Natural killer cell treated with Interleukin-12 subunit alpha and Interleukin-12 subunit beta and Interleukin-15 and Interleukin-18, amount 100 ng/mL, for 72 hours (primary cell): ENCODE measurements at regions not wholly inside any gene's neighbourhood (a gene's known extent, or its start where the extent isn't known, plus 50 kb on each side); places are given as distances from the start of the nearest gene placed in this dataset.

Experiments
- ATAC-seq, 2 donors: fragments of 150-1000 bp; cut with Tn5 transposase in 1 of 2; sonication (Bioruptor Pico), chemical (Tn5 transposase) in 1 of 2; 2 replicates each; pipeline ENCODE4 v1.10.0; 2021
- DNase-seq: peaks from one replicate; pipeline ENCODE4 v3.0.0; 2022; ENCODE audit warnings: low spot score
- H3K27ac Mint-ChIP-seq, 2 donors: 1 replicate in 1 of 2; 2 replicates in 1 of 2; pipeline ENCODE4 v1.8.0; 2022; ENCODE audit warnings: mixed read lengths in 2 of 2, mild to moderate bottlenecking in 1 of 2, moderate library complexity in 1 of 2
- H3K27me3 Mint-ChIP-seq, 2 donors: 1 replicate in 1 of 2; 2 replicates in 1 of 2; pipeline ENCODE4 v1.8.0; 2022; ENCODE audit warnings: mixed read lengths in 2 of 2
- H3K36me3 Mint-ChIP-seq: one replicate; pipeline ENCODE4 v1.8.0; 2022; ENCODE audit warnings: mixed read lengths
- H3K4me1 Mint-ChIP-seq, 2 donors: 1 replicate in 1 of 2; 2 replicates in 1 of 2; pipeline ENCODE4 v1.8.0; 2022; ENCODE audit warnings: low read depth in 2 of 2, mixed read lengths in 2 of 2, mild to moderate bottlenecking in 1 of 2
- H3K4me3 Mint-ChIP-seq: one replicate; pipeline ENCODE4 v1.8.0; 2022; ENCODE audit warnings: mixed read lengths
- H3K9me3 Mint-ChIP-seq: 2 replicates; pipeline ENCODE4 v1.8.0; 2022; ENCODE audit warnings: mixed read lengths

DNA sequence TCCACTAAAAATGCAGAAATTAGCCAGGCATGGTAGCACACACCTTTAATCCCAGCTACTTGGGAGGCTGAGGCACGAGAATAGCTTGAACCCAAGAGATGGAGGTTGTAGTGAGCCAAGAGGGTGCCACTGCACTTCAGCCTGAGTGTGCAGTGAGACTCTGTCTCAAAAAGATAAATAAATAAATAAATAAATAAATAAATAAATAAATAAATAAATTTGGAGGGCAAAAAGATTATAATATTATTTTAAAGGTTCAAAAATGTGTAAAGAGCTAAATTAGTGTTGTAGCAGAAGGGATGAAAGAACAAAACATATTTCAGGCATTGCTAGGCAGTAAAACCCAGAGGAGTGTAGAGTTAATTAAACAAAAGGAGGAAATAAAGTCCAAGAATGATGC is 1136.4 kb upstream of the CDH2 start:
- no peaks in the 10 kb centered on the region for H3K36me3 Mint-ChIP-seq

DNA sequence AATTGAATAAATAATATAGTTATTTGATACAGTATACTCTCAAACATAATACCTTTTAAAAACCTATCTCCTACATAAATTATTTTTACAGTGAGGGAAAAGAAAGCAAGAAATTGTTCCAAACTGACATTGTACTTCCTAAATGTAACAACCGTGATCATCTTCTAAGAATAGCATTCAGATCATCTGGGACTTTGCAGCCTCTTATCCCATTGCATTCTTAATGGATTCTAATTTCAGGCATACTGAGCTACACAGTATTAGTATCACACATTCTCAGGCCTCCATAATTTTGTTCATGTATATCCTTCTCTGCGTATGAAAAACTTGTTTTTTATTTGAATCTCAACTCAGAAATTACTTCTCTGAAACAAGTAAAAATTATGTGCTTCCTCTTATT is 1134.7 kb upstream of the CDH2 start:
- no peak overlapping the region for H3K27ac Mint-ChIP-seq
- H3K27me3 Mint-ChIP-seq = no peaks in the 10 kb centered on the region
- peaks cover 11% of the 10 kb centered on the region for H3K9me3 Mint-ChIP-seq
- H3K4me3 Mint-ChIP-seq = no peak overlapping the region
- no peak for DNase-seq
- no peaks in the 10 kb centered on the region for H3K4me1 Mint-ChIP-seq
- no peak for ATAC-seq
- H3K36me3 Mint-ChIP-seq = no peaks in the 10 kb centered on the region

More for the DNA sequence above, 1136.4 kb upstream of the CDH2 start:
- Mint-ChIP-seq H3K4me3 (no peak overlapping the region), H3K9me3 (peaks cover 11% of the 10 kb centered on the region), H3K4me1 (no peaks in the 10 kb centered on the region), H3K27ac (no peak overlapping the region), H3K27me3 (no peaks in the 10 kb centered on the region)
- DNase-seq (no peak), ATAC-seq (no peak)

DNA sequence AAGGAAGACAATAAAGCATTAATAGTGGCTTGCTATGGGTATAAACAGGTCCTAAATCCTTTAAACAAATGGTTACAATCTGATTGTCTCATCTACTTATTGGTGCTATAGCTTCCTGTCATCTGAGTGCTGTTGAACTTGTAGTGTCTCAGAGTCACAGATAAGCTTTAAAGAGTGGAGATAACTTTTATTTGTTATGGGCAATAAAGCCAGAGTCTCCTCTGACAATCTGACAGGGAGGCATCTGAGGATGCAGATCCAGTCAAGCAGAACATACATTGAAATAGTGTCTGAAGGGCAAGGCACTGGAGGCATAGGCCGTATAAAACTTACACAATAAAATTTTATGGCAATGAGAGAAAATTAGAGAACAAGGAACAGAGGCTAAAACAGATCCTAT is 1132.4 kb upstream of the CDH2 start:
- H3K9me3 Mint-ChIP-seq = peaks cover 8% of the 10 kb centered on the region
- ATAC-seq (no peak), DNase-seq (no peak)
- H3K36me3 Mint-ChIP-seq = no peaks in the 10 kb centered on the region
- H3K4me3 Mint-ChIP-seq = no peak overlapping the region
- no peak overlapping the region for H3K27ac Mint-ChIP-seq
- no peaks in the 10 kb centered on the region for H3K27me3 Mint-ChIP-seq
- no peaks in the 10 kb centered on the region for H3K4me1 Mint-ChIP-seq

- peaks cover 3% of the 10 kb centered on the region for H3K9me3 Mint-ChIP-seq
- no peak overlapping the region for H3K27ac Mint-ChIP-seq
- no peaks in the 10 kb centered on the region for H3K27me3 Mint-ChIP-seq
- DNase-seq = no peak
- no peak overlapping the region for H3K4me3 Mint-ChIP-seq
- no peaks in the 10 kb centered on the region for H3K36me3 Mint-ChIP-seq
- no peaks in the 10 kb centered on the region for H3K4me1 Mint-ChIP-seq
- ATAC-seq = no peak
Measured at GRCh38 chr18:29307982-29308381, 1131.1 kb upstream of the CDH2 start.

DNA sequence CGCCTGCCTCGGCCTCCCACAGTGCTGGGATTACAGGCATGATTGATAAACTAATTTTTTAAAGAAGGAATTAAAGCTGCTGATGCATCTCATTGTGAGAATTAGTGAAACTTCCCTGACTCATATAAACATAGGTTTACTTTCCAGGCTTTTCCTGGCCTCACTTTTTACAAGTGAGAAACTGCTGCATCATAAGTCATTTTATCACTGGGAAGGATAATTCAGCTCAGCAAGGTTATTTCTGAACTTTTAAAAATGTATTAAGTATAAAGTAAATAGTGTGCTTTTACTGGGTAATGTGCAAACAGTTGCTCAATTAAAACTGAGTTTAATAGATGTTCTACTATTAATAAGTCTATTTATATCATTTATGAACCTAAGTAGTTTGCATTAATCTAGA is 1130.3 kb upstream of the CDH2 start:
- no peak overlapping the region for H3K27ac Mint-ChIP-seq
- no peaks in the 10 kb centered on the region for H3K36me3 Mint-ChIP-seq
- H3K9me3 Mint-ChIP-seq = peaks cover 6% of the 10 kb centered on the region
- ATAC-seq (no peak), DNase-seq (no peak)
- no peaks in the 10 kb centered on the region for H3K4me1 Mint-ChIP-seq
- H3K4me3 Mint-ChIP-seq = no peak overlapping the region
- no peaks in the 10 kb centered on the region for H3K27me3 Mint-ChIP-seq

- Mint-ChIP-seq H3K9me3 (peaks cover 6% of the 10 kb centered on the region), H3K27ac (no peak overlapping the region), H3K4me1 (no peaks in the 10 kb centered on the region), H3K36me3 (no peaks in the 10 kb centered on the region), H3K4me3 (no peak overlapping the region), H3K27me3 (no peaks in the 10 kb centered on the region)
- DNase-seq (no peak), ATAC-seq (no peak)
Measured at GRCh38 chr18:29305516-29305915, 1128.6 kb upstream of the CDH2 start.

DNA sequence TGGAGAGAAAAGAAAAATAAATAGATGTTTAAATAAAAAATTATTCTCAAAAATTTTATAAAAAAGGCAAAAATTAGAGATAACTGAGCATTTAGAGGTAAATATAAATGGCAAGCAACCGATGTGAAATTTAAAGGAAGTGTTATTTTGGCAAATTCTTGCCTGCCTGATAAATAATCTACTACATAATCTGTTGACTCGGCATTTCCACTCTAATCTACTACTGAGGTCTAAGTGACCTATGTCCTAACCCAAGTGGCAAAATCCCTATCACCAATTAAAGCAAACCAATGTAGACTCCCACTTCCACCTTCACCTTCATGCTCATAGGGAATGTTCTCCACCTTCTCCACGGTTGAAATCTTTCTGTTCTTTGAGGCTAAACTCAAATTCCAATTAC is 1124.1 kb upstream of the CDH2 start:
- ATAC-seq (no peak), DNase-seq (no peak)
- no peaks in the 10 kb centered on the region for H3K4me1 Mint-ChIP-seq
- H3K27me3 Mint-ChIP-seq = no peaks in the 10 kb centered on the region
- peaks cover 4% of the 10 kb centered on the region for H3K9me3 Mint-ChIP-seq
- no peak overlapping the region for H3K4me3 Mint-ChIP-seq
- H3K27ac Mint-ChIP-seq = no peak overlapping the region
- H3K36me3 Mint-ChIP-seq = no peaks in the 10 kb centered on the region

- Mint-ChIP-seq H3K27ac (no peak overlapping the region), H3K9me3 (peaks cover 7% of the 10 kb centered on the region), H3K4me3 (no peak overlapping the region), H3K27me3 (no peaks in the 10 kb centered on the region), H3K4me1 (no peaks in the 10 kb centered on the region), H3K36me3 (no peaks in the 10 kb centered on the region)
- ATAC-seq (no peak), DNase-seq (no peak)
Measured at GRCh38 chr18:29285471-29285870, 1108.5 kb upstream of the CDH2 start.

DNA sequence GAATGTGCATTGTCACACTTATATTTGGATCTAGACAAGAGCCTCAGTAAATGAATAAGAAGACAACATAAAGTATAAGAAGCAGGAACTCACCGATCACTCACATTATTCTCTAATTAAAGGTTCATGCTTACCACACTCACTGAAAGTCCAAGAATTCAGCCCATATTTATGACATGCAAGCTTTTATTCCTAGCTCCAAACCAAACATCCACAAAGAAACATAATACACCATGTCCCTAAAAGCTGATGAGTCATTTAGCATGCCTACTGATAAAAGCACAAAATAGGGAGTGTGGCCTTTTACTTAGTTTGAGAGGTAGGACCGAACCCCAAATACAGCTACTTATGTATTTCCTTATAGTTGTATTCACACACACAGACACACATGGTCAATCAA is 1094.6 kb upstream of the CDH2 start:
- H3K9me3 Mint-ChIP-seq = peaks cover 10% of the 10 kb centered on the region
- H3K27ac Mint-ChIP-seq = no peak overlapping the region
- DNase-seq (no peak), ATAC-seq (no peak)
- H3K27me3 Mint-ChIP-seq = no peaks in the 10 kb centered on the region
- no peaks in the 10 kb centered on the region for H3K4me1 Mint-ChIP-seq
- H3K36me3 Mint-ChIP-seq = no peaks in the 10 kb centered on the region
- no peak overlapping the region for H3K4me3 Mint-ChIP-seq

DNA sequence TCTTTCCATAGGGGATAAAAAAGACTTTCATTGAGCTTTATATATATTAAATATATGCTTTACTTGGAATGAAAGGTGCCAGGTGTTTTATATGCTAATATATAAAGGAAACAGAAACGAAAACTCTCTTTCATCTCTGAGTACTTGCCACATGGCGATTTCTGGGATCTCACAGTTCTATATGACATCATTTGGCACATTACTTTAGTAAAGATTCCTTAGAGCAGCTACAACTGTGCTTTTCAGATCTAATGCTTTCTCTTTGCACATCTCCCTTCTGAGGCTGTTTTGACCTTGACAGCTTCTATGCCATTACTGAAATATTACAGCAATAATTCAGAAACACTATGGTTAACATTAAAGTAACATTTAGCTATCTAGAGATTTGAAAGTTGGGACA is 1082.9 kb upstream of the CDH2 start:
- DNase-seq = no peak
- H3K27me3 Mint-ChIP-seq = no peaks in the 10 kb centered on the region
- no peak overlapping the region for H3K27ac Mint-ChIP-seq
- H3K9me3 Mint-ChIP-seq = peaks cover 6% of the 10 kb centered on the region
- no peaks in the 10 kb centered on the region for H3K36me3 Mint-ChIP-seq
- H3K4me1 Mint-ChIP-seq = no peaks in the 10 kb centered on the region
- H3K4me3 Mint-ChIP-seq = no peak overlapping the region
- ATAC-seq = no peak

DNA sequence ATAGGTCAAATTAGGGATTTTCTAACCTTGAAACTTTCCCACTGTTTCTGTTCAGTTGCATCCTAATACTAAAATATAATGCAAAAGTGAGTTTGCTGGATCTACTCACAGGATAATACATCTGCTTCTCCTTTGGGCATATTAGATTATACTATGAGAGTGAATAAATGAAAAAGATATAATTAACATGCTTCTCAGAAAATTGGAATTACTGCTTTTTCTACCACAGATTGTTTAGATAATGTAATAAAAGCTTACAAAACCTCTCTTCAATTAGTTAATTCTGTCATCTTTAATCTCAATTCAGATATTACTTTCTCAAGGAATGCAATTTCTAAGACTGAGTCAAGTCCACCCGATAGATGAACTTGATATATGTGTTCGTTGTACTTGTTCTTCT is 1077.2 kb upstream of the CDH2 start:
- peaks cover 4% of the 10 kb centered on the region for H3K9me3 Mint-ChIP-seq
- no peaks in the 10 kb centered on the region for H3K4me1 Mint-ChIP-seq
- H3K27ac Mint-ChIP-seq = no peak overlapping the region
- peaks cover 5% of the 10 kb centered on the region for H3K36me3 Mint-ChIP-seq
- H3K27me3 Mint-ChIP-seq = no peaks in the 10 kb centered on the region
- ATAC-seq (no peak), DNase-seq (no peak)
- H3K4me3 Mint-ChIP-seq = no peak overlapping the region

- H3K9me3 Mint-ChIP-seq = peaks cover 8% of the 10 kb centered on the region
- H3K4me3 Mint-ChIP-seq = no peak overlapping the region
- H3K36me3 Mint-ChIP-seq = peaks cover 5% of the 10 kb centered on the region
- H3K4me1 Mint-ChIP-seq = no peaks in the 10 kb centered on the region
- ATAC-seq = no peak
- H3K27ac Mint-ChIP-seq = no peak overlapping the region
- DNase-seq = no peak
- no peaks in the 10 kb centered on the region for H3K27me3 Mint-ChIP-seq
Measured at GRCh38 chr18:29251681-29252080, 1074.8 kb upstream of the CDH2 start.

DNA sequence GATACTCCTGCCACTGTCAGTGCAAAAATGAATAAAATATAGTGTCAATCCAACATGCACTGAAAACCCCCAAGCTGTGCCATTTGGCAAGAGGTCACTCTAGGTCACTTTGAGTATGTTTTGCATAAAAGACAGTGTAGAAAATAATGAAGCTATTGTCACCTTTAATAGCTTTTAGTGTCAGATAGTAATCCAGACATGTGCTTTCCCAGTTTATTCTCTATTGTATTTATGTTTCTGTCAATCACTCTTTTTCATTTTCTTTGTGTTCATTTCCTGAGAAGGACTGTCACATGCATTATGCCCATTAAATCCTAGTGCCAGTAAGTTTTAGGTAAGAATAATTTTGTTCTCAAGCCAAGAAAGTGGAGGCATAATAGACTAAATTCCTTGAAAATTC is 1073.9 kb upstream of the CDH2 start:
- H3K9me3 Mint-ChIP-seq = peaks cover 11% of the 10 kb centered on the region
- H3K4me1 Mint-ChIP-seq = no peaks in the 10 kb centered on the region
- H3K4me3 Mint-ChIP-seq = no peak overlapping the region
- no peak for DNase-seq
- H3K27ac Mint-ChIP-seq = no peak overlapping the region
- H3K27me3 Mint-ChIP-seq = no peaks in the 10 kb centered on the region
- no peak for ATAC-seq
- peaks cover 5% of the 10 kb centered on the region for H3K36me3 Mint-ChIP-seq

DNA sequence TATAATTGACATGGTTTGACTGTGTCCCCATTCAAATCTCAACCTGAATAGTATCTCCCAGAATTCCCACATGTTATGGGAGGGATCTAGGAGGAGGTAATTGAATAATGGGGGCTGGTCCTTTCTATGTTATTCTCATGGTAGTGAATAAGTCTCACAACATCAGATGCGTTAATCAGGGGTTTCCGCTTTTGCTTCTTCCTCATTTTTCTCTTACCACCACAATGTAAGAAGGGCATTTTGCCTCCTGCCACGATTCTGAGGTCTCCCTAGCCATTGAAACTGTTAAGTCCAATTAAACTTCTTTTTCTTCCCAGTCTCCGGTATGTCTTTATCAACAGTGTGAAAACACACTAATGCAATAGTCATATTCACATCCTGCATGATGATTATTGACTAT is 1073.3 kb upstream of the CDH2 start:
- DNase-seq (no peak), ATAC-seq (no peak)
- Mint-ChIP-seq H3K9me3 (peaks cover 11% of the 10 kb centered on the region), H3K27ac (no peak overlapping the region), H3K4me1 (no peaks in the 10 kb centered on the region), H3K36me3 (peaks cover 5% of the 10 kb centered on the region), H3K27me3 (no peaks in the 10 kb centered on the region), H3K4me3 (no peak overlapping the region)

- no peak for DNase-seq
- Mint-ChIP-seq H3K4me1 (no peaks in the 10 kb centered on the region), H3K9me3 (peaks cover 11% of the 10 kb centered on the region), H3K4me3 (no peak overlapping the region), H3K27ac (no peak overlapping the region), H3K27me3 (no peaks in the 10 kb centered on the region), H3K36me3 (peaks cover 5% of the 10 kb centered on the region)
- ATAC-seq = no peak
Measured at GRCh38 chr18:29248805-29249204, 1071.9 kb upstream of the CDH2 start.
